Activated T-cell treated with anti-CD3 and anti-CD28 coated beads for 24 hours (primary cell): ENCODE measurements at regions not wholly inside any gene's neighbourhood (a gene's known extent, or its start where the extent isn't known, plus 50 kb on each side); places are given as distances from the start of the nearest gene placed in this dataset.

Source experiments
- DNase-seq: peaks from one replicate; pipeline ENCODE4 v3.0.0-alpha.2; 2020; ENCODE audit warnings: low read depth

DNA sequence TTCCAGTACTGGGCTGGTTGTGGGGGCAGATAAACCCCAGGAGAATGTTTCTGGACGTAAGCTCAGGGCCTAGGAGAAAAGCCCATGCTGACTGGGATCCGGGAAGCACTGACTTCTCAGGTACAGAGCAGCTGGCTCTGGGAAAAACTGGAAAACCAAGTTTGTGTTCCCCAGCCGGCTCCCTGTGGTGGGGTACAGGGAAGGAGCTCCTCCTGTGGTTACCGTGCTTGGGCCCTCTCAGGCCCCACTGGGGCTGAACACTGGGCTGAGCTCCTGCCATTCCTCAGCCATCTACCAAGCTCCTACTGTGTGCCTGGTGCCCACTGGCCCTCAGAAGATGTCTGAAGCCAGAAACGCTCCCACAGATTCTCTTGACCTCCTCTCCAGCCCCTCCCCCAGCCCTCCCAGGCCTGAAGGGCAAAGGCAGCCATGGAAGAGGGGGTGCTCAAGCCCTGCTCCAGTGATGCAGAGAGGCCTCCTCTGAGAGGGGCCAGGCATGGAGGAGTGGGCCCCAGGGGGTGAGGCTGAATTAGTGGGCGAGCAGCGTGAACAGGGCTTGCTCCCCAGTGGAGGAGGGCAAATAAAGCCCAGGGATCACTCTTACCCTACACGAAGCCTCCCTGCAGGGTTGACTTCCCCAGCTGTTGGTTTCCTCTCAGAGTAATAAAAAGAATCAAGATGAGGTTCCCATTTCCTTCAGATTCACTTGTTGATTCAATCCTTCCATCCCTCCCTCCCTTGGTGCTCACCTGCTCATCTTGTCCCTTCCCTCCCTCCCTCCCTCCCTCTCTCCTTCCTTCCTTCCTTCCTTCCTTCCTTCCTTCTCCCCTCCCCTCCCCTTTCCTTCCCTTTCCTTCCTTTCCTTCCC lies 100.0 kb downstream of the VEGFA start:
- no peak for DNase-seq

DNA sequence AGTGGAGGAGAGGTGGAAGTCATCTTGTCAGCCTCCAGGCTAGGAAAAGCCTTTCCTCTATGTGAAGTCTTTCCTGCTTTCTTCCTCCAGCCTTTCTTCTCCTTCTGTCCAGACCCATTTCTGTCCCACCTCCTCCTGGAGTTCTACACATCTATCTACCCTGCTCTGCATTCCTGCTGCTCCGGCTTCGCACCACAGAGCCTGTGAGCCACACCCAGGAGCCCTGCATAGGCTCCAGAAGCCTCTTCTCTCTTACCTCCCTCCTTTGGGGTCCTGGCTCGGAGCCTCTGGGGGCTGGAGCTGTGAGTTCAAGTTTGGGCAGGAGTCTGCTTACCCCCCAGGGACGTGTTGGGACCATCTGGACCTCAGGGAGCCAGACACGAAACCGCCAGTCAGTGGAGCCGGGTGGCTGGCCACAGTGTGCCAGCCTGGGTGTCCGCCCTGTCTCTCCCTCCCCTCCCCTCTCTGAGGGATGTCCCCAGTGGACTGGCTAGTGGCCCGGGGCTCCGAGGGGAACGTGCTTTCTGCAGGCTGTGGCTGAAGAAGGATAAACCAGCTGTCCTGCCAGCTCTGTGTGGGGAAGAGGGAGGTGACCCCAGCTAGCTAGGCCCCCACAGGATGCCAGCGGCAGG lies 99.2 kb downstream of the VEGFA start:
- DNase-seq = no peak

DNA sequence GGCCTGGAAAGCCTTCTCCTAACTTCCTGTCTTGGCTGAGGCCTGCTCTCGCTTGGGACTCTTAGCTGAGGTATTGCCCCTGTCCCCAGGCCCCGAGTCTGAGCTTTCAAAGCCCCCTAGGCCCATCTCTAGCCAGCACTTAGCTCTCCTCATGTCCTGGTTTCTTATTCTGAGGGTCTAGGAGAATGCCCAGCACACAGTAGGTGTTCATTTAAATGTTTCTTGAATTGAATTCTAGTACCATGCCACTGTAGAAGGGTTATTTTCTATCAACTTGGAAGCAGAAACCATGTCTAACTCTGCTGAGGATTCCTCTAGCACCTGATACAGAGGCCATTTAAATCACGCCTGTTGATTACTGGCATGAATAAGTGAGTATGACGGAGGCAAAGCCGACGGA lies 98.5 kb downstream of the VEGFA start:
- no peak for DNase-seq

DNA sequence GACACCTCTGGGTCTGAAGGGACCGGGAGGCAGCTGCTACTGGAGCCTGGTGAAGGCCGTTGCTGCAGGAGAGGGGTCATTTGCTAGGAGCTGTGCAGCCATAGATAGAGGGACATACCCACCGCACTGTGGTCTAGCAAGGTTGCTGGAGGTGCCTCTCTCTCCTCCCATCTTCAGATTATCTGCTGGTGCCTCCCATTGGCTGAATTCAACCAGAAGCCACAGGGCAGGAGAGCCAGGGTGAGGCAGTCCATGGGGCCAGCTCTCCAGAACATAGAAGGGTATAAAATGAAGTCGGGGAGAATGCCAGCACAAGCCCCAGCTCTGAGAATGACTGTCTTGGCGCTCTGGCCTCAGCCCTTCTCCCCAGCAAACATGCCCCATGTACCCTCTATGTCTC lies 98.0 kb downstream of the VEGFA start:
- DNase-seq = no peak

DNA sequence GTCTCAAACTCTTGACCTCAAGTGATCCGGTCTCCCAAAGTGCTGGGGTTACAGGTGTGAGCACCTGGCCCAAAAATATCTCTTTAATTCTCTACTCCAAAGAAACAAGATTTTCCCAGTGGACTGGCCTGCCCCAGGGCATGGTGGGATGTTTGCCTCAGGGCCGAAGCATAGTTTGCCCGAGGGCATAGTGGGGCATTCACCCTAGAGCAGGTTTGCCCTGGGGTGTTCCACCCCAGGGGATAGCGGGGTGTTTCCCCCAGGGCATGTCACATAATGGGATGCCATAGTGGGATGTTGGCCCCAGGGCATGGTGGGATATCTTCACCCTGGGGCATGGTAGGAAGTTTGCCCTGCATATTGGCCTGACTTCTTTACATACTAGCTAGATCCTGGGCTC lies 97.2 kb downstream of the VEGFA start:
- no peak for DNase-seq

DNA sequence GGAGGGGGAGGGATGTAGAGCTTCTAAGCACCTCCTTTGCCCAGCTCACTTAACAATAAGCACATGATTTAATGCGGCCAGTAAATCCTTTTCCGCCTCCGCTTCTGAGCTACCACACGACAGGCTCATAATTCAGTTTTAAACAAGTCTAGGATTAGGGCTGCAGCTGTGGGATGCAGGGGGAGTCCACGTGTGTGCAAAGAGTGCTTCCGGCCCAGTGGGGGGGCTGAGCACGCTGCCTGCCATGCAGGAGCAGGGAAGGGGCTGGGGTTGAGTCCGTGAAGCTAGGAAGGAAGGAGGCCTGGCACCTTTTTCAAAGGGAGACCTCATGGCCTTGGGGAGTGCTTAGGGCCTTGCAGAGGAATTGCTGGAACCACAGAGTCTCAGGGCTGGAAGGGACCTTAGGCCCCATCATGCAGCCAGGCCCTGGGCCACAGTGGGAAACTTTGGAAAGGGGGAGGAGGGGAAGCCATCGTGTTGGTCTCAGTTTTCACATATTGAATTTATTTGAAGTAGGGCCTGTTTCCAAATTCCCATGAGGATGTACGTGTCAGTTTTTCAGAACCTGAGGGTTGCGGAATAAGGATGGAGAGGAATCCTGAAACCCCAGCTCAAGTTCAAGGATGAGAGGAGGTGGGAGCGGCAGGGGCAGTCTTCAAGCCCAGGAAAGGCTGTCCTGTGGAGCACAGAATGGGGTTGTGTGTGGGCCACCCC lies 96.1 kb downstream of the VEGFA start:
- DNase-seq = no peak

DNA sequence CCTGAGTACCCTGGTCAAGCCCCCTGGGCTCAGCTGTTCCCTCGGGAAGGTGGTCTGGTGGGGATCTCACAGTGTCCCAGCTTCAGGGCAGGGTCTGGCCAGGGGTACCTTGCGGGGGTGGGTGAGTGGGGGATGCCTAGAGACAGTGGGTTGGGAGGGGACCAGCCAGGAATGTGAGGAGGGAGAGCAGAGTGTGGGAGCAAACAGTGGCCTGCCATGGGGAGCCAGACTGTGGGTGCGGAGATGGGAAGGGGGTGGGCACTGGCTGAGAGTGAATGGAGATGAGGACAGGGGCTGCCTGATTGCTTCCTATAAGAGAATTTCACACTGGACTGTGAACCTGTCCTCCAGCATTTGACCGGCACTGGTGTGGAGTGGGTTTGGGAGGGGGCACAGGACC lies 95.1 kb downstream of the VEGFA start:
- DNase-seq = no peak

DNA sequence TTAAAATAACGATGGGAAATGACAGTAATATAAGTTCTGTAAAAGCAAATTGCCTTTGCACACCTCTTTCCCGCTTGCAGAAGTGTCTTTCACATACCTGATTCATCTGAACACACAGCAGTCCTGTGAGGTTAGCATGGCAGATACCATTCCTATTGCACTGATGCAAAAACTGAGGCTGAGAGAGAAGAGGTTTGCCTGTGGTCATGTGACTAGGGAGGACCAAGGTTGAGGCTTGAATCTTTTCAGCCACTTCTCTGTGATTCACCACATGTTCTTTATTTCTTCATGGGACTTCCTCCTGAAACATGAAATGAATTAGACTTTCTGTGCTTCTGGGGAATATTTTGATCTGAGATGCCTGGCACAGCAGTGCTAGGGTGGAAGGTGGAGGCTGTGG lies 92.9 kb downstream of the VEGFA start:
- DNase-seq = no peak

DNA sequence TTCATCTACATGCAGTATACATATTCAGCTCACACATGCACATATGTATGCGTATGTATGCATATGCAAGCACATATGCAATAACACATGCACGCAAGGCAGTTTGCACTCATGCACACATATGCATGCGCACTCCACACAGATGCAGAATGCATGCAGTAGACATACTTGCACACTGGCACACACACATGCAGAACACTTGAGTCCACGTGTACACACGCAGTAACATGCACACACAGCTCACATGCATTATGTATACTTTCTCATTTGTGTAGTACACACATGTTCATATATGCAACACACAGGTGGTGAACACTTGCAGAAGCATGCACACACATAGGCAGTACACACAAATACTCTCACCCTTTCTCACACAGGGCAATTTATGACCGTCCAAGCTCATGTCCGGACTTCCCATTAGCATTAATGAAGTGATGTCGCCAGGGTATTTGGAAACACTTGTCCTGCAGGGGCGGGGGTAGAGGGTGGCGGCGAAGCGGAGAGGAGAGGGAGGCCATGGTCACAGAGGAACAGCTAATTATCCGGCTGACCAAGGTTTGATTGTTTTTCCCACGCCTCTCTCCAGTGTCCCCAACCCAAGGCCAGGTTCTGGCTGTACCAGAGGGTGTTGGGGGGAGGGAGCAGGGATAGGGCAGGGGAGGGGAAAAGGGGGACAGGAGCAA lies 91.3 kb downstream of the VEGFA start:
- no peak for DNase-seq

DNA sequence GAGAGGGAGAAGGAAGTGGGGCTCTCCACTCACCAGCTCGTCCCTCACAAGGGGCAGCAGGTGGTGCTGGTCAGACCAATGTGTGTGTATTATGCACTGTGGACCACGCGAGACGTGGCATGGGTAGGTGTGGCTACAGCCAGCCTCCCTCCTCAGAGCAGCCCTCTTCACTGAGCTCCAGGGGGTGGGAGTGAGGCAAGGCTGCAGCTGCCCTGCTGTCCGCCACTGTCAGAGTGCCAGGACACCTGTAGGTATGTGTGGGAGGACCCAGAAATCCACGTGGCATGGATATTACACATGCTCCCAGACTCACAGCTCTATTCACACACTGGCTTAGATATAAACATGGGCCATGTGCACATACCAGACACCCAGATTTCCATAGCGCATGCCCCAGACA lies 90.3 kb downstream of the VEGFA start:
- DNase-seq = no peak

DNA sequence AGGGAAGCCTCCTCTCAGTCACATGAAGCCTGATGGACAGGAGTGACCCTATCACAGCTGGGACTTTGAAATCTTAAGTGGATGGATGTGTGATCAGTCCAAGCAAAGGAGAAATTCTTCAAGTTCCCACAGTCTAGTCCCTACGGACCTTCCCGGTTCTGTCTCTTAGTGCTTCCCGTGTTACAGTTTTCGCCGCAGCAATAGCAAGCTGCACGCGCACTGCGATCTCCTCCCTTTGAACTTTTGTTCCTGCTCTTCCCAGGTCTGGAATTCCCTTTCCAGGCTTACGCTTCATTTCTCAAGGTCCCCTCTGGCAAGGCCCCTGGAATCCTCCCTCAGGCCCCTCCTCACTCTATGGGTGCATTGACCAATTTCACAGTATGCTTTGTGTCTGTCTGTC lies 89.2 kb downstream of the VEGFA start:
- no peak for DNase-seq

DNA sequence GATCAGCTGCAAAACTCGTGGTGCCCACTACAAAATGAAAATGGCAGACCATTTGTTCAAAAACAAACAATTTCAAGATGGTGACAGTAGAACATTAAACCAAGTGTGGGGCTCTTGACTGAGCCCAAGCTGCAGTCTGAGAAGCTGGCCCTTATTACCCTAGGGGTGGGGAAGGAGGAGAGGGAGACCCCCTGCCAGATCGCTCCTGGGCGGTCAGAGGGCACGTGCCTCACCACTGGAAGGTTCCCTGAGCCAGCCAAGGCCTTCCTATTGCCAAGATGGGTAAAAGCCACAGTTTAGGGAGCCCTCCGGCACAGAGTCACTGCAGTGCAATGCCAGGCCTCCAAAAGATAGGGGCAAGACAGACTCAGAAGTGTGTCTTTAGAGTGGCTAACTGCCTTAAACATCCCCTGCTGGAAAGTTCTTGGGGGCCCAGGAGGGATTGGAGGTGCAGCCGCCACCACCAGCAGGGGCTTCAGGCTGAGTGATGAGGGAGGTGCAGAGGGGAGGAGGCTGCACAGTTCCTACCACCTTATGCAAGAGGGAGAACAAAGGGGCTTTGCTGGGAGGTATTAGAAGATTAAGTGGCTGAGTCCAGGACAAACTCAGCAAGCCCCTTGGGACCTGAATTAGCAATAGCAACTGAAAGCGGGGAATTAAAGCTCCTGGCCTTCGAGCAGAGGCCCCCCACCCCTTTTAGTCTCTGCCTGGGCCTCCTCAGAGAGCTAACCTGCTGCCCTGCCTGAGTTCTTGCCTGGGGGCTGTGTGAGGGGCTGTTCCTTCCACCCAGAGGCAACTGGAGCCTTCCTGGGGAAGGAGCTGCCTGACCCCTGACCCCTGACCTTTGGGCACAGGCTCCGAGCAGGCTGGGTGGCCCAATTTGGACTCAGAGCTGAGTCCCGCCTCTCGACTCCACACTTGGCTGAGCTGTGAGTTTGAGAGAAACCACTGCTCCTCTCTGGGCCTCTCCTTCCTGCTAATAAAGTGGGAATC lies 88.4 kb downstream of the VEGFA start:
- no peak for DNase-seq

DNA sequence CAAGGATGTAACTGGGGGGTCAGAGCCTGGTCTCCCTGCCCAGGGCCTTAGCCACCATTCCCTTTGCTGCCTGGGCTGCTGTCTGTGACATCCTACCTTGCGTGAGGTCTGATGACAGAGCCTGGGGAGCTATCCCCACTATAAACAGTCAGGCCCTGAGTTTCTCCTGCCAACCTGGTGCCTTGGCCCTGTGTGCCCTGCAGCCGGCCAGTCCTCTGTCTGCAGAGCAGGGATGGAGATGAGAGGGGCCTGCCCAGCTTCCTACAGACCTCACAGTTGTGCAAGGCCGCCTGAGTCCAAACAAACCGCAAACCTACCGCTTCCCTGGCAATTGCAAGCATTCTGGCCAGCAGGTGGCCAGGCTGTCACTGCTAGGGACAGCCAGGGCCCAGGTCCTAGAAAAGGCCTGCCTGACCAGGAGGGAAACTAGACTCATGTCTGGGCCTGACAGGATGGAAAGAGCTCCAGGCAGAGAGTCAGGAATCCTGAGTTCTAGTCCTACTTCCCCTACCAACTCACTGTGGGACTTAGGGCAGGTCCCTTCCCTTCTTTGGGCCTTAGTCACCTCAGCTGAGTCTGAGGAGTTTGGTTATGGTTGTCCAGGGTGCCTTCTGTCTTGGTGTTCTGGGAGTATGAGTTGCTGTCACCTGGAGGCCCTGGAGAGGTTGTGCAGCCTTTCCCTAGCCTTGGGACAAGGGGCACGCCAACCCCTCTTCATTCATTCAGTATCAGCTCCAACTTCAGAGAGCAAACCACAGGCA lies 86.2 kb downstream of the VEGFA start:
- DNase-seq = no peak

DNA sequence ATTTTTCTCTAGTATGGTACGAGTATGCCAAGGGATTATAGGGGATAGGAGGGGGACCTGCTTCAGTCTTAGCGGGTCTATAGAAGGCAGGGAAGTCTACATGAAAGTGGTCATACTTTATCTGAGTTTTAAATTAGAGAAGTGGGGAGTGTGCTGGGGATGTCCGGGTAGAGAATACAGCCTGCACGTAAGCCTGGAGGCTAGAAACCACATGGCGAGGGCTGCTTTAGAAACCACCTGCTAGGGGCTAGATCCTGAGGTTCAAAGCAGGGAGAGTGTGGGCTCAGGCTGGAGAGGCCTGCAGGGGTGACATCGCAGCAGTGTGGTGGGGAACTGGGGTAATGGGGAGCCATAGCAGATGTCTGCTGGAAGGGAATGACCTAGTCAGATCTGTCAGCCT lies 85.2 kb downstream of the VEGFA start:
- no peak for DNase-seq

DNA sequence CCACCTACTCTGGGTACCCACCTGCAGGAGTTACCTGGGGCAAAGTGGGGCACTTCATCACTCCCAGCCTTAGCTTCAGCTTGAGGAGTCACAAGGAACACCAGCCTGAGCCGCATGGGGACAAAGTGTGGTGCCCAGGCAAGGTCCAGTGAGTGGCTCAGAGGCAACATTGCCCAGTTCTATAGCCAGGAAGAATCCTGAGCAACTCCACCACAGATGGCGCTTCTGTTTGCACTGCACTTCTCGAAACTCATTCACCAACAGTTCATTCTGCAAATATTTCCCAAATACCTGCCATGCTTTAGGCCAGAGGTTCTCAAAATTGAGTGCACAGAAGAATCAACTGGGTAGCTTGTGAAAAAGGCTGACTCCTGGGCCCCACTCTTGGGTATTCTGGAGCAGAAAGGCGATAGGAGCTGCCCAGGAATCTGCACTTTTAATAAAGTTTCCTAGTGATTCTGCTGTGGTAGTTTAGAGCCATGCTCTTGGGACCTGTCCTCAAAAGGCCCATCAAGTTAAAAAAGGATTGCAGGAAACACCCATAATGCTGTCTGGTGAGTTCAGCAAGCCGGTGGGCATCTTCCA lies 83.1 kb downstream of the VEGFA start:
- no peak for DNase-seq

DNA sequence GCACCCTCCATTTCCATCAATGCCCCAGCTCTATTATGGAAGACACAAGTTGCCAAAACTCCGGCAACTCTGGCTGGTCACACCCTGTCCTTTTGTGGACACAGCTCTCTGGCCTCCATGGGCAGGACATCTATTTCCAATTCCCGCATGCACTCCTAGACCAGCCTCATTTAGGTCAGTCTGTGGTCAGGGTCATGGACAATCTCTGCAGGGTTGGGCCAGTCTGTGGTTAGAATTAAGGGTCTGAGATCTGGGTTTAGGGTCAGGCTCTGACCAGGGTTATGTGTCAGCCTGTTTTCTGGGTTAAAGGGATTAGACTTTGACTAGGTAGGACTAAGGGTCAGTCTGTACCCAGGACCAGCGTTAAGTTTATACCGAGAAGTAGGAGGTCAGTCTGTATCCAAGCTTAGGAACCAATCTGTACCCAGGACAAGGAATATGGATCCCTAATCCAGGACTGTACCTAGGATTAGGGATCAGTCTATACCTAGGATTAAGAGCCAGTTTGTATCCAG lies 82.4 kb downstream of the VEGFA start:
- no peak for DNase-seq

DNA sequence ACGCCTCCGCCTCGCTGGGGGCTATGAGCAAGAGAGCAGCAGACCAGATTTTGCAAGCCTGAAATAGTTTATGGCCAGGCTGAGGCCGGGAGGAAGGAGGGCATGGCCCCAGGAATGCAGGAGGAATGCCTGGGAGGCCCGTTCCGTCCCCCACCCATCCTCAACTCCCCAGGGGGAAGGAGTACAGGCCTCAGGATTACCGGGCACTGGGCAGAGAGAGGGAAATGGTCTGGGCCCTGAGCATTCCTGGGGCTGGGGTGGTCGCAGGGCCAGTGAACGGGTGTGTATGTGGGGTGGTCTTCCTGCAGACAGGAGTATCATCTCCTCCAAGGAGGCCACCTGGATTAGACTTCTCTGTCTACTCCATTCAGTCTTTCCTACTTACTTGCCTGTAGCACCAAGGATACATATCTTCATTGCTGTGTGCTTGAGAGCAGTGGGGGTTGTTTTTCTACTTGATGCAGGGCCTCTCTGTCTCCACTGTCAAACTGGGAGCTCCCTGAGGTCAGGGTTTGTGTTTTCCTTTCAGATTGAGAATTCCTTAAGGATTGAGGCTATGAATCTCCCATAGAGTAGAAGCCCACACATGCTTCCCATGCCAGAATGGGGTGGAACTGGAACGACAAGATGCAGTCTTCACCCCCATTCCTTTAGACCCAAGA lies 81.3 kb downstream of the VEGFA start:
- DNase-seq = no peak

DNA sequence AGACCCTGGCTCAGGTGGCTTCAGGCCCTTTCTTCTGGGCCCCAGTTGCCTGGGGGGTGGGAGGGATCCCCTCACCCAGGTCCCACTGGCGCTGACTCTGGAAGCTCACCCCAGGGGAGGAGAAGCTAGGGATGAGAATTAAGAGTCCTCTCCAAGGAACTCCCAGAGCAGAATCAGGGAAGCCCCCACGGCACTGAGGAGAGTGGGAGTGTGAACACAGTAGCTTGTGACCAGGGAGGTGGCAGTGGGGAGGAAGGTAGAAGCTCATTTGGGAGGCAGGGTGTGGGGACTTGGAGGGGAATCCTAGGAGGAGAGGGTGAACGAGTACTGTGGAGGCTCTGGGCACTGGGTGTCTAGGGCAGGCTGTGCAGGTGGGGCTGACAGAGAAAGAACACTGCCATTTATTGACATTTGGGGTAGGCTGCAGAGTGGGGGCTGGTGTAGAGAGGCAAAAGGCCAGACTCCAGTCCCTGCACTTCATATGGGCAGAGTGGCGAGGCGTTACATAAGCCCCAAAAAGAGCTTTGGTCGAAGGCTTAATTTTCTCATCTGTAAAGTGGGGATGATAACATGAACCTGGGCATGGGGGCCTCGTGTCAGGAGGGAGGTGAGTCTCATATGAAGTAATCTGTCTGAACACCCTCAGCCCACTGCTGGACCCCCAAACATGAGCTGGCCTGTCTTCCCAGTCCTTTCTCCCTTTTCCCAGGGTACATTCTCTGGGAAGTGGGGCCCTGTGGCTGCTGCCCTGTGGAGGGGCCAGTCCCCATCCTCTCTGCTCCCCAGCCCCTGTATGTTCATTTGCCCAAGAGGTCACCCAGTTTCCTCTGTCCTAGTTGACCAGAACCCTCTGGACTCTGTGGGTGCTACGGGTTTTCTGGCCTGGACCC lies 80.5 kb downstream of the VEGFA start:
- no peak for DNase-seq
